NCI-H2171 (cell line): ENCODE measurements at regions not wholly inside any gene's neighbourhood (a gene's known extent, or its start where the extent isn't known, plus 50 kb on each side); places are given as distances from the start of the nearest gene placed in this dataset.
A peak's percentile ranks its signal among the peaks of the same experiment; 100 is the strongest.
"Not testable (repeated sequence)": the region's sequence is repeated elsewhere in the genome, so short reads cannot be mapped to it uniquely, and the experiment has no call there.

Experiments used
- DNase-seq: peaks from one replicate; lab custom pipeline; 2025; lab: John Stamatoyannopoulos, UW

DNA sequence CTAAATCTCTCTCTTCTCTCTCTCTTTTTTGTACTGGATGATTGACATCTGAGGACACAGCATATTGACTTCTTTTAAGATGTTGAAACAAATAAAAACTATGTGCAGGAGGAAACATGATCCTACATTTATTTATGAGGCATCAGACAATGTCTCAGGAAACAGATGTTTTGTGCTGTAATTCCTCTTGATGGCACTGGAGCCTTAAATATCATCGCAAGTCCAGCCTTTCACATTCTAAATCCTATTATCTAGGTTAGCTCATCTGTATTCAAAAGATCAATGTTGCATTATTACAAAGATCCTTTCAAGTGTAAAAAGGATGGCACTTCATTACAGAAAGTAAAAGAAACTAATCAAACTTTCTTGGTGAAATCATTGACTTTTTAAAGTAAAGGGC, 63.9 kb downstream of the MAT2B start:
- no peak for DNase-seq

GRCh38 chr5:163571744-163572143, 66.3 kb downstream of the MAT2B start:
- DNase-seq: no peak

GRCh38 chr5:163574472-163575440, 69.3 kb downstream of the MAT2B start:
- no peak for DNase-seq

DNA sequence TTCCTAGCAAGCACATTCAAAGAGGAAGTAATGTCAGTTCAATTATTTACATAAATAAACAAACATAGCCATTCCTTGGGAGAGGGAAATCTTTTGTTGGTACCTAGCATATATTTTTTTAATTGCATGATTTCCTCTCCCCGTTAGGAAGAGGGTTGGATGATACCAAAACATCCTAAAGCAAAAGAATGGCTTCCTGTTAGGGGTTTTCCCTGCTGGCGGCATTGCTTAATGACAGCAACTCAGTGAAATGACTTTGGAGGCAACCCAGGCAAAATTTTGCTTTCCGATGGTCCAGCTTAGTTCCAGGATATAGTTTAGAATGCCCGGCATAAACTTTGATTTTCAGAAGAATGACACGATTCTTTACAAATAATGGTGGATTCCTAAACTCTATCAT, 73.2 kb downstream of the MAT2B start:
- no peak for DNase-seq

GRCh38 chr5:163579729-163580128, 74.3 kb downstream of the MAT2B start:
- no peak for DNase-seq

GRCh38 chr5:163580516-163580915, 75.1 kb downstream of the MAT2B start:
- no peak for DNase-seq

DNA sequence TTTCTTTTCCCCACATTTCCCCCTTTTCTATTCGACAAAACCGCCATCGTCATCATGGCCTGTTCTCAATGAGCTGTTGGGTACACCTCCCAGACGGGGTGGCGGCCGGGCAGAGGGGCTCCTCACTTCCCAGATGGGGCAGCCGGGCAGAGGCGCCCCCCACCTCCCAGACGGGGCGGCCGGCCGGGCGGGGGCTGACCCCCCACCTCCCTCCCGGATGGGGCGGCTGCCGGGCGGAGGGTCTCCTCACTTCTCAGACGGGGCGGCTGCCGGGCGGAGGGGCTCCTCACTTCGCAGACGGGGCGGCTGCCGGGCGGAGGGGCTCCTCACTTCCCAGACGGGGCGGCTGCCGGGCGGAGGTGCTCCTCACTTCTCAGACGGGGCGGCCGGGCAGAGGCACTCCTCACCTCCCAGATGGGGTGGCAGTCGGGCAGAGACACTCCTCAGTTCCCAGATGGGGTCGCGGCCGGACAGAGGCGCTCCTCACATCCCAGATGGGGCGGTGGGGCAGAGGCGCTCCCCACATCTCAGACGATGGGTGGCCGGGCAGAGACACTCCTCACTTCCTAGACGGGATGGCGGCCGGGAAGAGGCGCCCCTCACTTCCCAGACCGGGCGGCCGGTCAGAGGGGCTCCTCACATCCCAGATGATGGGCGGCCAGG, 78.2 kb downstream of the MAT2B start:
- not testable (repeated sequence) for DNase-seq

GRCh38 chr5:163585206-163585605, 79.8 kb downstream of the MAT2B start:
- no peak for DNase-seq

DNA sequence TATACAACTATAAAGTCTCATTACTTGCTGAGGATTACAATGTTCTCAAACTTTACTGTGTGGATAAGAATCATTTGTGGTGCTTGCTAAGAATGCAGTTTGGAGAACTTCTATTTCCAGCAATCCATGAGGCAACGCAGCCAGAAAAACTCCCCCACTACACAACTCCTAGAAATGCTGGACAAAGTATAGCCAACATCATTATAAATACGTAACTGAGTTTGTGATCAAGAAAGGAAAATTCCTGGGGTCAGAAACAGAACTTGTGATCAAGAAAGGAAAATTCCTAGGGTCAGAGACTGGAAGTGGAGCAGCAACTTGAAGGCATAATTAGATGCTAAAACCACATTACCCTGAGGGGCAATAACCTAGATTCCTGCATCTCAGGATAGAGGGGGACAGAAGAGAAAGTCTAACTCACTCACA, 81.1 kb downstream of the MAT2B start:
- no peak for DNase-seq

GRCh38 chr5:163594951-163595350, 89.5 kb downstream of the MAT2B start:
- no peak for DNase-seq

DNA sequence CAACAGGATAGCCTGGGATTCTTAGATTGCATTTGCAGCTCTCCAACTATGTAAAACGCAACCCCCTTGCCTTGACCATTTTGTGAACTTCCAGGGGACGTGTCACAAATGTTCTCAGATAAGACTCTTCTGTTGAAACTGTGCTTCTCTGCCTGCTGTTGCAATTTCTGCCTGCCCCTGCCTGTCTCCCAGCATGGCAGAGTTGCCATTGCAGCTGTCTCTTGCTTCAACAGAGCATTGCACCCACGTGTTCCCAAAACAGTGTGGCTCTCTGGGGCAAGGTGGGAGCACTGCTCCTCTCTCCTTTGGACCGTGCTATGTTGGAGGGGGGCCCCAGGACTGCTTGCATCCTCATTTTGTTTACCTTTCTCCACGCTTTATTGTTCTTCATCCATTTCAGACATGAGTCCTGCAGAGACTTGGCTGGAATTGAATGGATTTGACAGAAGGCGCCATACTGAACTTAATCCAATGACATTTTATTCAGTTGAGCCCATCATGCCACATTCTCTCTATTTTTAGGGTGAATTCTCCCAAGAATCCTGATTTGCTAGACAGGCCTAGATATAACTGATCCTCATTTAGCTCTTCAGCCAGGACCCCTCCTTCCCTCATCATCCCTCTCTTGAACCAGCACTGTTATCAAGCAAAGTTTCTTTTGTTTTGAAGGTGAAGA, 90.7 kb downstream of the MAT2B start:
- no peak for DNase-seq

GRCh38 chr5:163596608-163597315, 91.3 kb downstream of the MAT2B start:
- DNase-seq: no peak

GRCh38 chr5:163604013-163604412, 98.6 kb downstream of the MAT2B start:
- no peak for DNase-seq

- DNase-seq: no peak
These were observed 101.8 kb downstream of the MAT2B start for GRCh38 chr5:163607256-163607655.

DNA sequence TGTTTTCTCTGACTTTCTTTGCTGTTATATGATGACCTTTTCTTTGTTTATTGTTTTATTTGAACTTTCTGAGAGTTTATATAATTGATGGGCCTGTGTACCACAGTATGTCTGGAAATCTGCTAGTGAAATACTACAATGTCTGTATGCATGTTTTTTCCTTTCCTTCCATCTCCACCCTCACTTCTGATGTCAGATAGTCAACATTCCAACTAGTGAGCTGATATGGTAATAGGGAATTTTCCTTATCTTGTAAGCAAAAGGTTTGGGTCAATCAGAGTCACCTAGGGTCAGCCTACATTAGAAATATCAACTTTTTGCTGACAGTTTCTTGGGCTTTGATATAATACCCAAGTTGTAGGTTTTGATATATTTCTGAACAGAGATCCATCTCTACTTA, 103.2 kb downstream of the MAT2B start:
- DNase-seq: no peak

DNA sequence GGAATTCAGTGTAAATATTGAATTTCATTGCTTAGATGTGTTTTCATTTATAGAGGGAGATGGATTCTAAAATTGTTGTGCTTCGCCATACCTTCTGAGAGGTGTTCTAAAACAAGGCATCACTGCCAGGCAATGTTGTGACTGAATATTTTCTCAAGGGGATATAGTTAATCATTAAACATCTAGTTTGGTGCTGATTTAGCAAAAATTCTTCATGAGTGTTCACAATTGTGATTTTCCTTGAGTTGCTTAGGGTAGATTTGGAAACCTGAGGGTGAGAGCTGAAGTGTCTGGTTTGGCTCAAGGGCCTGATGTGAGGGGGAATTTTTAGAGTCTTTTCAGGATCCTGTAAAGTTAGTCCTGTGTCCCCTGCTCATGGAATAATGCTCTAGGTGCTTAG, 104.5 kb downstream of the MAT2B start:
- DNase-seq: no peak

GRCh38 chr5:163612358-163613149, 107.1 kb downstream of the MAT2B start:
- DNase-seq: no peak

DNA sequence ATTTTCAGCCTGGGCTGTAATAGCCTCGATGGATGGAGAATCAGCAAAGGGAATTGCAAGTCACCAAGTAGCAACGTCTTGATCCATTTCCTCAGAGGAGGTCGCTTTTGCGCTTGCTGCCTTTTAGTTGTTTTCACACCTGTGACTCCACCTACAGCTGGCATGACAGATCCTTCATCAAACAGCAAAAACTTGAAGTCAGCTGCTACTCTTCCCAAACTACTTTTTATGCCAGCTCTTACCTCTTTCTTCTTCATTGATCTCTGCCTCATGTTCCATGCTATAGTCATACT, 107.7 kb downstream of the MAT2B start:
- no peak for DNase-seq

GRCh38 chr5:163614787-163615186, 109.4 kb downstream of the MAT2B start:
- no peak for DNase-seq

DNA sequence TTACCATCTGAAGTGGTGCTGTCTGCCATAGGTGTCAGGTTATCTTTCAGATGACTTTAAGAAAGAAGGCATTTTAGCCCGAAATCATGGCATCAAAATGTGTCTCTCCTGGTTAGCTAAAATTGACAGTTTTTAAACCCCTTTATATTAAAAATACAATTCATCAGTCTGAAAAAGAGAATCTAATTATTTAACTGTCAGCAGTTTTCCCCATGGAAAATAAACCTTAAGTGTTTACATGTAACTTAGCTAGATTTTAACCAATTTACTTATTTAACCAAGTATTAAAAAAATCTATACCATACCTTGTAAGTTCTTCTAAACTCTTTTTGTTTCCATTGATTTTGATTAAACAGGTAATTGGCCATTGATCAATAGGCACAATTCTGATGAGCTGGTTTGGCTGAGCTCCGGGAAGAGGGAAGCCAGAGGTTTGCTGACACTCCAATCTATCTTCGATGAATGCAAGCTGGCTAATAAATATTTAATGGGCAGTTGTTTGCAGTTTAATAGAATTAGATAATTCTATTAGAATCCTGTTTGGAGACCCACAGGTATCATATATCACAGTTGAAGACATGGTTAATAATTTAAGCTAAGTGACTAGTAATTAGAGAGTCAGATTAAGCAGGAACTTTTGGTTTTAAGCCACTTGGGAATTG, 114.0 kb downstream of the MAT2B start:
- no peak for DNase-seq

- DNase-seq: peak; percentile 66
These were observed 114.5 kb downstream of the MAT2B start for GRCh38 chr5:163619951-163620350.
